HFFc6 (cell line): ENCODE measurements at regions not wholly inside any gene's neighbourhood (a gene's known extent, or its start where the extent isn't known, plus 50 kb on each side); places are given as distances from the start of the nearest gene placed in this dataset.

ENCODE experiments used
- DNase-seq: peaks from one replicate; pipeline ENCODE4 v3.0.0-alpha.2; 2018
- H3K27ac Mint-ChIP-seq: 2 replicates; pipeline ENCODE4 v1.8.0; 2020; ENCODE audit warnings: mild to moderate bottlenecking, mixed read lengths
- H3K27me3 Mint-ChIP-seq: 2 replicates; pipeline ENCODE4 v1.8.0; 2021; ENCODE audit warnings: mild to moderate bottlenecking, moderate library complexity, mixed read lengths; ENCODE audit not compliant: insufficient read depth
- H3K36me3 Mint-ChIP-seq: 2 replicates; pipeline ENCODE4 v1.8.0; 2021; ENCODE audit warnings: low read depth, mixed read lengths
- H3K4me1 Mint-ChIP-seq: 2 replicates; pipeline ENCODE4 v1.8.0; 2020; ENCODE audit warnings: low read depth, mixed read lengths
- H3K4me3 Mint-ChIP-seq: 2 replicates; pipeline ENCODE4 v1.8.0; 2020; ENCODE audit warnings: mild to moderate bottlenecking, moderate library complexity, mixed read lengths
- H3K9me3 Mint-ChIP-seq: 2 replicates; pipeline ENCODE4 v1.8.0; 2020; ENCODE audit warnings: mild to moderate bottlenecking, mixed read lengths
- TF ChIP-seq, protein P1 (sequence below): fragments of 200-600 bp; sonication (generic); IDR thresholded peaks from 2 replicates; pipeline ENCODE4 v1.5.0; 2021; ENCODE audit warnings: antibody characterized with exemption, mild to moderate bottlenecking

DNA sequence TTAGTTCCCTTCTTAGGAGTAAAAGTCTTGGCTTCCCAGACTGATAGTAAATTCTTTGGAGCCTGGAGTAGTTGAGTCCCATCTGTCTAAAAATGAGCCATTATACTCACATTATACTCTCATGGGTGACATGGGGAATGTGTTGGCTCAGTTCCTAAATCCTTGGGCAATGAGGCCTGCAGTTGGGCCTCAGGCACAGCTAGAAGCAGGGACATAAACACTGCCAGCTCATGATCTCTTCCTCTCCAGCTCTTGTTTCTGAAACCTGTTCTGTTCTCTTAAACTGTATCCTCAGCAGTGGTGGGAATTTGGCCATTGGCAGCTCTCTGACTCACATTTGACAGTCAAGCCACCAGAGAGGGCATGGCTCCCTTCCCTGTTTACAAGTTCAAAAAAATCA, 212.5 kb downstream of the SPATA18 start:
- Mint-ChIP-seq H3K4me1 (no peaks in the 10 kb centered on the region), H3K27me3 (peaks cover 5% of the 10 kb centered on the region; the same call in 1 of the 2 replicates), H3K9me3 (no peaks in the 10 kb centered on the region), H3K27ac (no peak overlapping the region), H3K4me3 (no peak overlapping the region), H3K36me3 (no peaks in the 10 kb centered on the region)
- TF ChIP-seq, protein P1, sequence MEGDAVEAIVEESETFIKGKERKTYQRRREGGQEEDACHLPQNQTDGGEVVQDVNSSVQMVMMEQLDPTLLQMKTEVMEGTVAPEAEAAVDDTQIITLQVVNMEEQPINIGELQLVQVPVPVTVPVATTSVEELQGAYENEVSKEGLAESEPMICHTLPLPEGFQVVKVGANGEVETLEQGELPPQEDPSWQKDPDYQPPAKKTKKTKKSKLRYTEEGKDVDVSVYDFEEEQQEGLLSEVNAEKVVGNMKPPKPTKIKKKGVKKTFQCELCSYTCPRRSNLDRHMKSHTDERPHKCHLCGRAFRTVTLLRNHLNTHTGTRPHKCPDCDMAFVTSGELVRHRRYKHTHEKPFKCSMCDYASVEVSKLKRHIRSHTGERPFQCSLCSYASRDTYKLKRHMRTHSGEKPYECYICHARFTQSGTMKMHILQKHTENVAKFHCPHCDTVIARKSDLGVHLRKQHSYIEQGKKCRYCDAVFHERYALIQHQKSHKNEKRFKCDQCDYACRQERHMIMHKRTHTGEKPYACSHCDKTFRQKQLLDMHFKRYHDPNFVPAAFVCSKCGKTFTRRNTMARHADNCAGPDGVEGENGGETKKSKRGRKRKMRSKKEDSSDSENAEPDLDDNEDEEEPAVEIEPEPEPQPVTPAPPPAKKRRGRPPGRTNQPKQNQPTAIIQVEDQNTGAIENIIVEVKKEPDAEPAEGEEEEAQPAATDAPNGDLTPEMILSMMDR, result no peak
- DNase-seq, result no peak

DNA sequence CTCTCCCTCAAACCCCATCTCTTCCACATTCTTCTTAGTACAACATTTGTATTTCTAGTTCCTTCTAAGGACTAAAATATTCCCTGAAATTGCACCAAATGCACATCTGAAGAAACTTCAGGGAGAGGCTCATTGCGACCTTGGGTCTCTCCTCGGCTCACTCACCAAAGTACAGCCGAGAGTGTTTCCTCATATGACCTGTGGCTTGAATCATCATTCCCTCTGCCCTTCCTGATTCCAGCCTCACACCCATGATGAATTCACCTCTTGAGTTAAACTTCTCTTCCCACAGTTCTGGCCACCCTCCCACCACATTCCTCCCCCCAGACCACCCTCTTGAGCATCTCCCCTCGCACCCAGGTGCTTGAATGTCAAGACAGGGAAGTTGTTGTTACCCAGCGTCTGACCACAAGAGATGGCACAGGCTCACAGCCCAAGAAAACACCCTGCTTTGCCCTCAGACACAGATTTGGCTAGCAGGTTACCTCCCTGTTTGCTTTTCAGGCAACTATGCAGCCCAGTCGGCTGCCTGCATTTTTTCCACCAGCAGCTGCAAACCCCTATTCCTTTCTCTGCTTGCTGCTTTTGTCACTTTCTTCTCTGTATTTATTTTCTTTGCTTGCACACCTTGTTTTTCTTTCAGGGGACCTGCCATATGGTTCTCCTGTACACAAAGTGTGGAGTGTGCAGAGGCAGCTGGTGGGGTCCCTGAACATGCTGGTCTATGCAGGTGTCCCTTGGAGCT, 214.8 kb downstream of the SPATA18 start:
- H3K36me3 Mint-ChIP-seq, result no peaks in the 10 kb centered on the region
- no peaks in the 10 kb centered on the region for H3K4me1 Mint-ChIP-seq
- TF ChIP-seq, protein P1, result no peak
- DNase-seq, result no peak
- no peak overlapping the region for H3K27ac Mint-ChIP-seq
- H3K27me3 Mint-ChIP-seq, result peaks cover 5% of the 10 kb centered on the region; the same call in 1 of the 2 replicates
- H3K9me3 Mint-ChIP-seq, result no peaks in the 10 kb centered on the region
- no peak overlapping the region for H3K4me3 Mint-ChIP-seq

- H3K27ac Mint-ChIP-seq, result no peak overlapping the region
- H3K27me3 Mint-ChIP-seq, result peaks cover 5% of the 10 kb centered on the region; the same call in 1 of the 2 replicates
- TF ChIP-seq, protein P1, result no peak
- DNase-seq, result no peak
- no peaks in the 10 kb centered on the region for H3K4me1 Mint-ChIP-seq
- no peaks in the 10 kb centered on the region for H3K36me3 Mint-ChIP-seq
- no peaks in the 10 kb centered on the region for H3K9me3 Mint-ChIP-seq
- no peak overlapping the region for H3K4me3 Mint-ChIP-seq
Observed at GRCh38 chr4:52266537-52267137, 215.5 kb downstream of the SPATA18 start.

DNA sequence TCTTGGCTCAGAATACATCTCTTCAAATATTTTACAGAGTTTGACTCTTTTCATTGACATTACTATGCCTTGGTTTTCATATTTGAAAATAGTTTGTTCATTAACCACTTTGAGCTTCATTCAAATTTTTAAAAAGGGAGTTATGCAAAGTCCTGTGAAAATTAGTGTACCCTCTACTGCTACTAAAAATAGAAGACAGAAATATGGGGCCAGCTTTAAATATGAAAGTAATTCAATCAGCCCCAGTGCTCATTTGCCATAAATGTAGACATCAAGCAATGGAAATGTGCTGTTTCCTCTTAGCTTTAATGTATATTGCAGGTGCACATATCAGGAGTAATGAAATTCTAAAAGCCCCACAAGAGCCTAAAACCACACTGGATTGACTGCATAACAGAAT, 218.7 kb downstream of the SPATA18 start:
- no peak overlapping the region for H3K4me3 Mint-ChIP-seq
- peaks cover 7% of the 10 kb centered on the region; the same call in 1 of the 2 replicates for H3K9me3 Mint-ChIP-seq

GRCh38 chr4:52273885-52274284, 222.8 kb downstream of the SPATA18 start:
- Mint-ChIP-seq H3K4me3 (no peak overlapping the region), H3K27me3 (no peaks in the 10 kb centered on the region), H3K4me1 (no peaks in the 10 kb centered on the region), H3K36me3 (no peaks in the 10 kb centered on the region), H3K27ac (no peak overlapping the region), H3K9me3 (peaks cover 11% of the 10 kb centered on the region; the same call in 1 of the 2 replicates)
- TF ChIP-seq, protein P1, result no peak
- DNase-seq, result no peak

More for the DNA sequence above, 218.7 kb downstream of the SPATA18 start:
- no peak overlapping the region for H3K27ac Mint-ChIP-seq
- TF ChIP-seq, protein P1, result no peak
- DNase-seq, result no peak
- no peaks in the 10 kb centered on the region for H3K4me1 Mint-ChIP-seq
- H3K27me3 Mint-ChIP-seq, result no peaks in the 10 kb centered on the region
- no peaks in the 10 kb centered on the region for H3K36me3 Mint-ChIP-seq
